HUES6 (cell line): ENCODE measurements at regions not wholly inside any gene's neighbourhood (a gene's known extent, or its start where the extent isn't known, plus 50 kb on each side); places are given as distances from the start of the nearest gene placed in this dataset.
"Not testable (repeated sequence)": the region's sequence is repeated elsewhere in the genome, so short reads cannot be mapped to it uniquely, and the experiment has no call there.

Experiments used
- H3K27ac ChIP-seq: 2 replicates; pipeline ENCODE4 v1.7.0; 2013; ENCODE audit warnings: low read depth, mild to moderate bottlenecking, low read length, inconsistent platforms
- H3K27me3 ChIP-seq: 2 replicates; pipeline ENCODE4 v1.6.1; 2013; ENCODE audit warnings: low read length; ENCODE audit not compliant: control insufficient read depth, insufficient read depth
- H3K36me3 ChIP-seq: 2 replicates; pipeline ENCODE4 v1.6.1; 2013; ENCODE audit warnings: low read length; ENCODE audit not compliant: control insufficient read depth, insufficient read depth
- H3K4me1 ChIP-seq: 2 replicates; pipeline ENCODE4 v1.6.1; 2013; ENCODE audit warnings: low read length; ENCODE audit not compliant: control insufficient read depth, insufficient read depth
- H3K4me3 ChIP-seq: 2 replicates; pipeline ENCODE4 v1.5.1; 2013; ENCODE audit warnings: low read depth, low read length
- H3K9ac ChIP-seq: one replicate; pipeline ENCODE4 v1.6.1; 2013; ENCODE audit warnings: mild to moderate bottlenecking, low read length
- H3K9me3 ChIP-seq: 2 replicates; pipeline ENCODE4 v1.6.1; 2013; ENCODE audit warnings: low read depth, low read length; ENCODE audit not compliant: control insufficient read depth, insufficient read depth

GRCh38 chr1:213417225-213417820, 366.3 kb downstream of the RPS6KC1 start:
- Histone ChIP-seq H3K27ac (no peak overlapping the region), H3K4me3 (no peak overlapping the region), H3K4me1 (0 out of 2 replicates have a peak, but pooled peaks cover 4% of the 10 kb centered on the region), H3K9me3 (no peaks in the 10 kb centered on the region), H3K27me3 (no peaks in the 10 kb centered on the region), H3K9ac (no peak overlapping the region), H3K36me3 (no peaks in the 10 kb centered on the region)

GRCh38 chr1:213417846-213418245, 366.8 kb downstream of the RPS6KC1 start:
- H3K27ac ChIP-seq = no peak overlapping the region
- no peaks in the 10 kb centered on the region for H3K9me3 ChIP-seq
- H3K27me3 ChIP-seq = no peaks in the 10 kb centered on the region
- H3K36me3 ChIP-seq = no peaks in the 10 kb centered on the region
- H3K4me1 ChIP-seq = 0 out of 2 replicates have a peak, but pooled peaks cover 4% of the 10 kb centered on the region
- no peak overlapping the region for H3K9ac ChIP-seq
- H3K4me3 ChIP-seq = no peak overlapping the region

GRCh38 chr1:213418268-213419071, 367.4 kb downstream of the RPS6KC1 start:
- Histone ChIP-seq H3K27ac (no peak overlapping the region), H3K36me3 (no peaks in the 10 kb centered on the region), H3K4me1 (0 out of 2 replicates have a peak, but pooled peaks cover 4% of the 10 kb centered on the region), H3K9me3 (no peaks in the 10 kb centered on the region), H3K4me3 (no peak overlapping the region), H3K9ac (no peak overlapping the region), H3K27me3 (no peaks in the 10 kb centered on the region)

- 0 out of 2 replicates have a peak, but pooled peaks cover 4% of the 10 kb centered on the region for H3K4me1 ChIP-seq
- no peaks in the 10 kb centered on the region for H3K9me3 ChIP-seq
- H3K27ac ChIP-seq = no peak overlapping the region
- H3K27me3 ChIP-seq = no peaks in the 10 kb centered on the region
- H3K36me3 ChIP-seq = no peaks in the 10 kb centered on the region
- no peak overlapping the region for H3K4me3 ChIP-seq
- H3K9ac ChIP-seq = no peak overlapping the region
These were observed 368.5 kb downstream of the RPS6KC1 start for GRCh38 chr1:213419401-213420030.

- H3K4me1 ChIP-seq, H3K36me3 ChIP-seq, H3K9ac ChIP-seq, H3K27me3 ChIP-seq, H3K4me3 ChIP-seq, H3K9me3 ChIP-seq, H3K27ac ChIP-seq: not testable (repeated sequence)
These were observed 370.1 kb downstream of the RPS6KC1 start for GRCh38 chr1:213421178-213421577.

GRCh38 chr1:213423041-213423440, 372.0 kb downstream of the RPS6KC1 start:
- no peaks in the 10 kb centered on the region for H3K36me3 ChIP-seq
- no peak overlapping the region for H3K4me3 ChIP-seq
- H3K9me3 ChIP-seq = no peaks in the 10 kb centered on the region
- 0 out of 2 replicates have a peak, but pooled peaks cover 4% of the 10 kb centered on the region for H3K4me1 ChIP-seq
- no peak overlapping the region for H3K27ac ChIP-seq
- no peak overlapping the region for H3K9ac ChIP-seq
- H3K27me3 ChIP-seq = no peaks in the 10 kb centered on the region

- Histone ChIP-seq H3K9me3 (no peaks in the 10 kb centered on the region), H3K36me3 (no peaks in the 10 kb centered on the region), H3K4me3 (no peak overlapping the region), H3K9ac (no peak overlapping the region), H3K4me1 (no peaks in the 10 kb centered on the region), H3K27ac (no peak overlapping the region), H3K27me3 (no peaks in the 10 kb centered on the region)
These were observed 372.6 kb downstream of the RPS6KC1 start for GRCh38 chr1:213423605-213424004.

GRCh38 chr1:213425376-213426030, 374.5 kb downstream of the RPS6KC1 start:
- H3K4me1 ChIP-seq = no peaks in the 10 kb centered on the region
- H3K27me3 ChIP-seq = no peaks in the 10 kb centered on the region
- no peak overlapping the region for H3K4me3 ChIP-seq
- no peaks in the 10 kb centered on the region for H3K9me3 ChIP-seq
- H3K36me3 ChIP-seq = no peaks in the 10 kb centered on the region
- no peak overlapping the region for H3K9ac ChIP-seq
- H3K27ac ChIP-seq = no peak overlapping the region

GRCh38 chr1:213429642-213430041, 378.6 kb downstream of the RPS6KC1 start:
- no peaks in the 10 kb centered on the region for H3K27me3 ChIP-seq
- H3K4me3 ChIP-seq = no peak overlapping the region
- no peak overlapping the region for H3K27ac ChIP-seq
- no peaks in the 10 kb centered on the region for H3K9me3 ChIP-seq
- no peaks in the 10 kb centered on the region for H3K4me1 ChIP-seq
- H3K36me3 ChIP-seq = no peaks in the 10 kb centered on the region
- H3K9ac ChIP-seq = no peak overlapping the region

- H3K27me3 ChIP-seq = no peaks in the 10 kb centered on the region
- H3K4me3 ChIP-seq = no peak overlapping the region
- no peak overlapping the region for H3K27ac ChIP-seq
- no peaks in the 10 kb centered on the region for H3K9me3 ChIP-seq
- H3K9ac ChIP-seq = no peak overlapping the region
- H3K4me1 ChIP-seq = peaks cover 4% of the 10 kb centered on the region; the same call in 1 of the 2 replicates
- no peaks in the 10 kb centered on the region for H3K36me3 ChIP-seq
These were observed 384.7 kb downstream of the RPS6KC1 start for GRCh38 chr1:213435715-213436114.
